NCI-H1694 (cell line): ENCODE measurements at regions not wholly inside any gene's neighbourhood (a gene's known extent, or its start where the extent isn't known, plus 50 kb on each side); places are given as distances from the start of the nearest gene placed in this dataset.
"Not testable (repeated sequence)": the region's sequence is repeated elsewhere in the genome, so short reads cannot be mapped to it uniquely, and the experiment has no call there.

Source experiments
- DNase-seq: peaks from one replicate; lab custom pipeline; 2025; lab: John Stamatoyannopoulos, UW

DNA sequence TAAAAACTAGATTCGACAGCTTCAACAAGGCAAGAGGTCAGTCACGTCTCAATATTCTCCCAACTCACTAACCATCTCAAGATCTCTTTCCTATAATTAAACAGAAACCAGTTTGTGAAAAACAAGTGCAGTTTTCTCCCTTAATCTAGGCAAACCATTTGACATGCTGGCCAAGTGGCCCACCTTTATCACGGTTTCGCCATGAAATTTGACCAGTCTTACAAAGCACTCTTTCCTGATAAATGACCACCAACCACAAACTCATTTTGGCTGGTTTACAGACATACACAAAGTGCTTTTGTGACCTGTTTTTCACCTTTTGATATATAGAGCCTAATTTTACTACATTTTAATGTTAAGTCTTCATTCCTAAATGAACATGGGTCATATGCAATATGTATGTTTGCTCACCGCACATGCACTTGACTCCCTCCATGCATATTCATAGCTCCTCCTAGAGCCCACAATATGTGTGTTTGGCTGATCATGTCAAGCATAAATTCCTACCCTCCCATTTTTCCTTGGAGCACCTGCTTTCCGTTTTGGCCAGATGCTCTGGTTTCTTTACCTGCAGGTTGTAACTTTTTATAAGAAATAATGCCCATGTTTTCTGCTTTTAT is 385.1 kb downstream of the RAD51AP2 start:
- DNase-seq: no peak

- DNase-seq: not testable (repeated sequence)
Observed at GRCh38 chr2:17130627-17131026, 387.6 kb downstream of the RAD51AP2 start.

GRCh38 chr2:17125989-17126620 is 392.1 kb downstream of the RAD51AP2 start:
- no peak for DNase-seq

GRCh38 chr2:17124575-17125318 is 393.5 kb downstream of the RAD51AP2 start:
- DNase-seq: no peak

DNA sequence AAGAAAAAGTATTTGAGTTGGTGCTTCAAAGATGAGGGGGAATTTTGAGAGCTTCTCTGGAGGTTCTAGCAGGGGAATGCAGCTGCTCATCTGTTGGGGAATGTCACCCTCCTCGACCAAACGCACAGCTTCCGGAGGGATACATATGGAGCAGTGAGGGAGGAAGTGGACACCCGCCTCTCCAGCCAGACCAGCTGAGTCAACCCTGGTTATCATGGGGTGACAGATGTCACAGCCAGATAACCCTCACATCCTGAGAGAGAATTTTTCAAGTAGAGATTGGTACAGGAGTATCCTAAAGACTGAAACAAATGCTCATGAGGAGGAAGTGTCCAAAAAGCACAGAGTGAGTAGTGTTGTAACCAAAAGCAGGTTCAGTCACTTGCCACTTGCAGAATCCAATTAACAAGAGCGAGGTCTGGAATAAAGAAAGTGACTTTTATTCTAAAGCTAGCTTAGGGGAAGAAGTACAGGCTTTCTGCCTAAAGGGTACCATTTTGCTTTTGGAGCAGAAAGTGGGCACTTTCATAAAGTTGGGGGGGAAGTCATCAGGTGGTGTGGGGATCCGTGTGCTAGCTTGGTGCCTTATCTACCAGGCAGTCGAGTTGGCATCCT is 395.2 kb downstream of the RAD51AP2 start:
- DNase-seq: no peak

- no peak for DNase-seq
Observed at GRCh38 chr2:17115466-17115865, 402.8 kb downstream of the RAD51AP2 start.

- no peak for DNase-seq
Observed at GRCh38 chr2:17115042-17115441, 403.2 kb downstream of the RAD51AP2 start.

DNA sequence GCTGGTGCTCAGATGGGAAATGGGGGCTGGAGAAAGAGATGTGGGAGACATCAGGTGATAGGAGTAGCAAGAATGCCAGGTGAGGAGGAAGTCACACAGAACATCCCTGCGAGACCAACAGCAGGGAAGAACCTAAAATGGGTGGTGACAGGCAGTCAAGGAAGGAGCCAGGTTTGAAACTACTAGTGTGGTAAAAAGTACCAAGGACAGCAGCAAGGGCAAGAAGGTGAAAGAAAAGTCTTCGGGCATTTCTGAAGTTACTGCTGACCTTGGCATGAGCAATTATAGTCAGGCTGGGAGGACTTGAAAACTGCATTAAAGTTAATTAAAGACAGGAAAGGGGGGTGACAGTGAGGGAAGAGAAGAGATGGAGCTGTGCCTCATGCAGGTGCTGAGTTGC is 410.4 kb downstream of the RAD51AP2 start:
- DNase-seq: no peak

DNA sequence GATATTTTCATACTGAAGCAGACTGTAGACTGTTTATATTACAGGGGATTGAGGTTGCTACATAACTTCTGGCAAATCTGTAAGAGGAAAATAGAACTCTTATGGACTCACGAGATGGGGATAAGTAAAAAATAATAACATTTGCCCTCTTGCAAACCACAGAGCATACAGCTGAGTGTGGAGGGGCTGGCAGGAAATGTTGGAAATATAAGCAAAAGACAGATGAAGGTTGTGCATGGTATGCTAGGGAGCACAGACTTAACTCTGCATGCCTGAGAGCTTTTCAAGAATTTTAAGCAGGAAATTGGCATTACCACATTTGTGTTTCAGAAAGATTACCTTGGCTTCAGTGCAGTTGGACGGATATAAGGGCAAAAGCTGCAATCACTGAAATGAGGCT is 411.1 kb downstream of the RAD51AP2 start:
- no peak for DNase-seq

DNA sequence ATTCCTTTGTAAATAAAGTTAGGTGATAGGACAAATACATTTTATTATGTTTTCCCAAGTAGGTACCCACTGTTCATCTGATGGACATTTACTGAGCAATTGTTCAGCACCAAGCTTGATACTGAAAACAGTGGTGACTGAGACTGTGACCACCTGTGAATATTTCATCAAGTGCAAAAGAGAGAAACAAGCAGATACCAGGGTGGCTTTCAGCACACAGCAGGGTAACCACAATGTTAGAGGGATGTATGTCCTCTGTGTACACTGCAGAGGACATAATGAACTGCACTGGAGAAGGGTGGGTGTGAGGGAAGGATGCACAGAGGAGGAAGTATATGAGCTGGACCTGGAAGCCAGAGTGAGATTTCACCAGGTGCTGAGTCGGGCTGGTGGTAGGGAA is 411.8 kb downstream of the RAD51AP2 start:
- DNase-seq: no peak

GRCh38 chr2:17104454-17104853 is 413.8 kb downstream of the RAD51AP2 start:
- DNase-seq: no peak

DNA sequence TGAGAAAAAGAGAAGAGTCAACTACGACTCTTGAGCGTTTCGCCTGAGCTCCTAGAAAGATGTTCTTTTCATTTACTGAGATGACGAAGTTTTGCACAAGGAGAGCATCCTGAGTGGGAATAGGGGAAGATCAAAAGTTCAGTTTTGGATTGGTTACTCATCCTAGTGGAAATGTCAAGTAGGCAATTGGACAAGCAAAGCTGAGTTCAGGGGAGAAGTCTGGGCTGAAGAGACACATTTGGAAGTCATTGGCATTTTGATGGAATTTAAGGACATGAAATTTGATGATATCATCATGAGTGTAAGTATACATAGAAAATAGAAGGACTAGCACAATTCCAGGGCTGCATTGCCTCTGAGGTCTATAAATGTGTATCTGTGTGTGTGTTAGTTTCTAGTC is 416.6 kb downstream of the RAD51AP2 start:
- DNase-seq: no peak

DNA sequence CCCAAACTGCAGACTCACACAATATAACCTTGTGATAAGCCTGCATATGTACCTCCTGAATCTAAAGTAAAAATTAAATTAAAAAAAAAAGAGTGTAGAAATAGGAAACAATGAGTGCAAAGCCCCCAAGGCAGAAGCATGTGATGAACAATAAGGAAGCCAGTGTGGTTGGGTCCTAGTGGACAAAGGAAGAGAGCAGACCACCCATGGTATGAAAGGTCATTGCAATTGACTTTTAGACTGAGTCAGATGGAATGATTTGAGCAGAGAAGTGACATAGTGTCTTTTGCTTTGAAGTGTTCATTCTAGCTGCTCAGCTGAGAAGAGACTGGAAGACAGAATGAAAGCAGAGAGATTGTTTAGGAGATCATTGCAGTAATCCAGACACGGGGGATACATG is 417.1 kb downstream of the RAD51AP2 start:
- no peak for DNase-seq

GRCh38 chr2:17095340-17095739 is 422.9 kb downstream of the RAD51AP2 start:
- no peak for DNase-seq

DNA sequence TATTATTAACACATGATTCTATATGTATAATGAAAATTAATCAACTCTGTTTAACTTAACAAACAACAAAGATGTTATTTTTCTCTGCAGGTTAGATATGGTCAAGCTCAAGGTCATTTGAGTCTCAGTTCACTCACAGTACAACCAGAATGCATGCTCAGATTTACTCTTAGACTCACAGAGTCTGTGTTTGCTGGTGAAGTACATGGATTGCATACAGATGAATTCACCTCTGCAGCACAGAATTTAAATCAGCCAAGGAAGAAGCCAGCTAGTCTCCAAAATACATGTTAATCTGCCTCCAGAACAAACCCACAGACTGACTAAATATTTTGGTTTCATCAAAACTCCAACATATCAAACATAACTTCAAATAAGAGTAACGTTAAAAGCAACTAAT is 424.5 kb downstream of the RAD51AP2 start:
- DNase-seq: no peak

DNA sequence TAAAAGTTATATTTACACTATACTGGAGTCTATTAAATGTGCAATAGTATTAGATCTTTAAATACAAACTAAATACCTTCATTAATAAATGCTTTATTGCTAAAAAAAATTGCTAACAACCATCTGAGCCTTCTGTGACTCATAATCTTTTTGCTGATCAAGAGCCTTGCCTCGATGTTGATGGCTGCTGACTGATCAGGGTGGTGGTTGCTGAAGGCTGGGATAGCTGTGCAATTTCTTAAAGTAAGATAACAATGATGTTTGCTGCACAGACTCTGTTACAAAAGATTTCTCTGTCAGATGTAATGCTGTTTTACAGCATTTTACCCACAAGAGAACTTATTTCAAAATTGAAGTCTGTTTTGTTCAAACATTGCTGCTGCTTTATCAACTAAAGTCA is 421.4 kb upstream of the CYRIA start:
- no peak for DNase-seq

DNA sequence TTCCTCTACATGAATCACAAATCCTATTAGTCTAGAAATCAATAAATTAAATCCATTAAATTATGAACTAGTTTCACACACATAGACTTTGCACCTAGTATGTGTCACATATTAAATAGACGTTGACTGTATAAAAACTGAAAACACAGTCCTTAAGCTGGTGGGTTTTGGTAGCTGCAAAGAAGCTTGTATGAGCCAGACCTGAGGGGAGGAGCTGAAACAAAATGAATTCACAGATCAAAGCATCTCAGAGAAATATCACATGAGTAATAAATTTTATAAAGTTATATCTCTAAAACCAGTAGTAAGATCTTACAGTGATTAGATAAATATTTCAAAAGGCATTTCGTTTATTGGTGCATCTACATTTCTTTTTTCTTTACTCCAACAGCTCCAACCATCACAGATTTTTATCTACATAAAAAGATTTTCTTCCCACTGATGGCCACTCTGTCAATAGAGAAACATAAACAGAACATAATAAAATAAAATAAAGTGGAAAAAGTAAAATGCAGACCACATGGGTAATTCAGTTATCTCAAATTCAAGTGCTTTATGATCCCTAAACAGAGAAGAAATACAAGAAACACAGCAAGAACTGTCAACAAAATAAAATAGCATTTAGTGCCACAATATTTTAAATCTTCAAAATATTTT is 420.0 kb upstream of the CYRIA start:
- no peak for DNase-seq

- DNase-seq: no peak
Observed at GRCh38 chr2:17084877-17085276, 419.2 kb upstream of the CYRIA start.

- DNase-seq: no peak
Observed at GRCh38 chr2:17083902-17084301, 418.3 kb upstream of the CYRIA start.

DNA sequence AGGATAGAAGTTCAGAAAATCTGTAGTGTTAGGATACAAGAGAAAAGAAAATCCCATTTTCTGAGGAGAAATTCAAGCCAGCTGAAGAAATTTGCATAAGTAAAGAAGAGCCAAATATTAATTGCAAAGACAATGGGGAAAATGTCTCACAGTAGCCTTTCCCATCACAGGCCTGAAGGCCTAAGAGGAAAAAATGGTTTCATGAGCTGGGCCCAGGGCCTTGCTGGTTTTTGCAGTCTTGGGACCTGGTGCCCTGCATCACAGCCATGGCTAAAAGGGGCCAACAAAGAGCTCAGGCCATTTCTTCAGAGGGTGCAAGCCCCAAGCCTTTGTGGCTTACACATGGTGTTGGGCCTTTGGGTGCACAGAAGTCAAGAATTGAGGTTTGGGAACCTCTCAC is 413.6 kb upstream of the CYRIA start:
- no peak for DNase-seq

- no peak for DNase-seq
Observed at GRCh38 chr2:17076533-17076932, 410.9 kb upstream of the CYRIA start.

DNA sequence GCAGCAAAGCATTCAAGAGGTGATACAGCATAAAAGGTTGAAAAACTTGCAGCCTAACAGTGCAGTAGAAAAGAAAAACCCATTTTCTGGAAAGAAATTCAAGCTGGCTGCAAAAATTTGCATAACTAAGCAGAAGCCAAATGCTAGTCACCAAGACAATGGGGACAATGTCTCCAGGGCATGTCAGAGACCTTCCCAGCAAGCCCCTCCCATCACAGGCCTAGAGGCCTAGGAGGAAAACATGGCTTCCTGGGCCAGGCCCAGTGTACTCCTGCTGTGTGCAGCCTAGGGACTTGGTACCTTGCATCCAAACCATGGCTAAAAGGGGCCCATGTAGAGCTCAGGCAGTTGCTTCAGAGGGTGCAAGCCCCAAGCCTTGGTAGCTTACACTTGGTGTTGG is 405.1 kb upstream of the CYRIA start:
- DNase-seq: no peak

DNA sequence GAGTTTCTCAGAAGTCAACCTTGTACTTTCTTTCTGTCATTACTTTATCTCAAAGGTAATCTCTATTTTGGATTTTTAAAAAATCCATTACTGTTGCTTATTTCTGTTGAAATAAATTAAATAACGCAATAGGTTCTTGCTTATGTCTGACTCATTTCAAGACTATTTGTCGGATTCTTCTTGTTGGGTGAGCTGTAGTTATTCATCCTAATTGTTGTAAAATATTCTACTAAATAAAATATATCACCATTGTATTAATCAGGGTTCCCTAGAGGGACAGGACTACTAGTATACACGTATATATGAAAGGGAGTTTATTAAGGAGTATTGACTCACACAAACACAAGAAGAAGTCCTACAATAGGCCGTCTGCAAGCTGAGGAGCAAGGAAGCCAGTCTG is 403.9 kb upstream of the CYRIA start:
- DNase-seq: no peak
